K562 (cell line): ENCODE measurements at regions not wholly inside any gene's neighbourhood (a gene's known extent, or its start where the extent isn't known, plus 50 kb on each side); places are given as distances from the start of the nearest gene placed in this dataset.

Source experiments
- ATAC-seq: fragments of 200-7000 bp; cut with Tn5 transposase; 3 replicates; pipeline ENCODE4 v1.9.1; 2020; ENCODE audit warnings: moderate library complexity
- BruUV-seq: library from RNA; stranded (reverse); fragments of 400-500 nt; replicated peaks from 2 replicates; lab custom pipeline; 2021; lab: Mats Ljungman, UMichigan
- CTCF ChIA-PET: fragments of 300-600 bp; formaldehyde crosslinking; extraction: SDS; loops from one replicate; lab custom pipeline; 2021; ENCODE audit warnings: low intra/inter-chr PET ratio; lab: Yijun Ruan, JAX
- POLR2A ChIA-PET: fragments of 300-600, 350-650 bp; sonication (Branson Sonifier 250); formaldehyde crosslinking; extraction: SDS; loops from one replicate; lab custom pipeline; 2021; ENCODE audit warnings: antibody characterized with exemption, inconsistent platforms; lab: Yijun Ruan, JAX
- DNase-seq, 4 experiments: peaks; one replicate each; pipeline versions ENCODE4 v3.0.0 to v3.0.0-alpha.2; 2011 to 2018; ENCODE audit warnings: low spot score in 3 of 4, mixed read lengths in 3 of 4; ENCODE audit errors: extremely low read depth in 1 of 4
- FAIRE-seq: peaks from 2 replicates; lab custom pipeline; 2011; peaks lifted over from hg19 to GRCh38; lab: Jason Lieb, UNC
- H2AFZ ChIP-seq: 2 replicates; pipeline ENCODE4 v1.6.0; 2011; ENCODE audit warnings: low read depth, low read length, control low read depth, inconsistent platforms
- H3K27ac ChIP-seq: fragments of 200-600 bp; 3 replicates; pipeline ENCODE4 v1.8.0; 2011; ENCODE audit warnings: low read depth, mild to moderate bottlenecking, control low read depth, inconsistent platforms, low read length, moderate library complexity, mixed read lengths; ENCODE audit errors: extremely low read depth
- H3K27me3 ChIP-seq, 2 experiments: fragments of 300-600 bp in 1 of 2; 2 replicates in 1 of 2; 3 replicates in 1 of 2; pipeline versions ENCODE4 v1.6.0 to v1.8.0; 2011; ENCODE audit warnings: inconsistent platforms in 2 of 2, low read length in 2 of 2, mild to moderate bottlenecking in 1 of 2, mixed read lengths in 1 of 2, moderate library complexity in 1 of 2; ENCODE audit not compliant: control insufficient read depth in 2 of 2, insufficient read depth in 2 of 2
- H3K36me3 ChIP-seq: fragments of 300-600 bp; 3 replicates; pipeline ENCODE4 v1.8.0; 2011; ENCODE audit warnings: mild to moderate bottlenecking, low read length, inconsistent platforms; ENCODE audit not compliant: control insufficient read depth, insufficient read depth
- H3K4me1 ChIP-seq, 2 experiments: fragments of 200-600 bp in 1 of 2; replicated peaks in 1 of 2; 2 replicates in 1 of 2; 3 replicates in 1 of 2; pipeline versions ENCODE4 v1.5.1 to v1.8.0; 2011; ENCODE audit warnings: inconsistent platforms in 2 of 2, low read length in 2 of 2, mild to moderate bottlenecking in 1 of 2, mixed read lengths in 1 of 2, moderate library complexity in 1 of 2; ENCODE audit not compliant: control insufficient read depth in 2 of 2, insufficient read depth in 2 of 2
- H3K4me2 ChIP-seq: 2 replicates; pipeline ENCODE4 v1.6.1; 2011; ENCODE audit warnings: low read length, control low read depth, inconsistent platforms, mixed read lengths; ENCODE audit not compliant: insufficient read depth
- H3K4me3 ChIP-seq: fragments of 200-600 bp; sonication (generic), shearing (Covaris generic); 2 replicates; pipeline ENCODE4 v1.5.1; 2016; ENCODE audit warnings: control low read depth, inconsistent platforms
- H3K79me2 ChIP-seq: fragments of 200-600 bp; 3 replicates; pipeline ENCODE4 v1.8.0; 2011; ENCODE audit warnings: low read length, inconsistent platforms; ENCODE audit not compliant: control insufficient read depth, insufficient read depth
- H3K9ac ChIP-seq, 2 experiments: 2 replicates each; pipeline versions ENCODE4 v1.6.0 to v1.6.1; 2011; ENCODE audit warnings: low read depth in 2 of 2, low read length in 2 of 2, control low read depth in 1 of 2, inconsistent platforms in 1 of 2, mild to moderate bottlenecking in 1 of 2, mixed read lengths in 1 of 2; ENCODE audit not compliant: insufficient read depth in 1 of 2
- H3K9me1 ChIP-seq: one replicate; pipeline ENCODE4 v1.6.0; 2011; ENCODE audit warnings: inconsistent platforms, mild to moderate bottlenecking, low read length, moderate library complexity; ENCODE audit not compliant: control insufficient read depth, insufficient read depth
- H3K9me3 ChIP-seq: replicated peaks from 2 replicates; pipeline ENCODE4 v1.5.1; 2011; ENCODE audit warnings: low read depth, low read length, inconsistent platforms; ENCODE audit not compliant: control insufficient read depth, insufficient read depth
- H4K20me1 ChIP-seq: replicated peaks from 2 replicates; pipeline ENCODE4 v1.6.1; 2011; ENCODE audit warnings: low read length, inconsistent platforms, mixed read lengths; ENCODE audit not compliant: control insufficient read depth, insufficient read depth
- ARID4B ChIP-seq: sonication (generic); formaldehyde crosslinking; IDR thresholded peaks from 2 replicates; pipeline ENCODE4 v1.8.0; 2022; ENCODE audit warnings: mild to moderate bottlenecking, missing genetic modification reagents
- MTA3 ChIP-seq: fragments of 450-650 bp; formaldehyde crosslinking; IDR thresholded peaks from 2 replicates; pipeline ENCODE4 v1.6.1; 2017; ENCODE audit warnings: mild to moderate bottlenecking, borderline replicate concordance
- PCBP1 ChIP-seq: fragments of 200-400 bp; formaldehyde crosslinking; IDR thresholded peaks from 2 replicates; pipeline ENCODE4 v1.6.1; 2018; ENCODE audit warnings: mild to moderate bottlenecking, low read depth, low read length; ENCODE audit not compliant: poor library complexity, severe bottlenecking
- RBM25 ChIP-seq: fragments of 200-400 bp; formaldehyde crosslinking; IDR thresholded peaks from 2 replicates; pipeline ENCODE4 v1.6.1; 2018; ENCODE audit warnings: low read length, low read depth, moderate library complexity; ENCODE audit not compliant: severe bottlenecking
- TCF7 ChIP-seq: sonication (generic); IDR thresholded peaks from 2 replicates; pipeline ENCODE4 v1.6.1; 2016; ENCODE audit warnings: antibody characterized with exemption, borderline replicate concordance
- ZNF143 ChIP-seq: sonication (generic); formaldehyde crosslinking; IDR thresholded peaks from 2 replicates; pipeline ENCODE4 v1.9.0; 2022; ENCODE audit warnings: mild to moderate bottlenecking, missing genetic modification reagents
- ZNF408 ChIP-seq: fragments of 250-450 bp; sonication (Bioruptor Pico); IDR thresholded peaks from 2 replicates; pipeline ENCODE4 v1.4.0; 2020; ENCODE audit warnings: low read depth, mild to moderate bottlenecking, moderate library complexity
- WGBS: fragments of 100-300 bp; shearing (Covaris generic); methylation state at CpG from one replicate; pipeline ENCODE4 v1.1.6; 2016; ENCODE audit warnings: low coverage, mixed read lengths; ENCODE audit not compliant: insufficient coverage; ENCODE audit errors: missing lambda C conversion rate; 5-methylcytosine and 5-hydroxymethylcytosine counted together
- in situ Hi-C: fragments of 300-500 bp; cut with MboI; formaldehyde crosslinking; loops from 4 replicates; pipeline ENCODE4 v1.15.0; 2018; ENCODE audit warnings: inconsistent platforms, mixed read lengths
- intact Hi-C: fragments of 100-400 bp; cut with micrococcal nuclease; formaldehyde crosslinking; loops from 2 replicates; pipeline ENCODE4 v1.14.2; 2022
- TF ChIP-seq, protein P1 (sequence below): sonication (generic); formaldehyde crosslinking; IDR thresholded peaks from 2 replicates; pipeline ENCODE4 v1.8.0; 2023; ENCODE audit warnings: mild to moderate bottlenecking, missing genetic modification reagents
- TF ChIP-seq, protein P2 (sequence below): fragments of 450-650 bp; formaldehyde crosslinking; IDR thresholded peaks from 2 replicates; pipeline ENCODE4 v1.4.0; 2020; ENCODE audit warnings: mild to moderate bottlenecking, mixed read lengths
- TF ChIP-seq, protein P3 (sequence below): sonication (generic); formaldehyde crosslinking; IDR thresholded peaks from 2 replicates; pipeline ENCODE4 v1.8.0; 2022; ENCODE audit warnings: missing genetic modification reagents, mild to moderate bottlenecking, moderate library complexity, borderline replicate concordance

- no peak for FAIRE-seq
- no TSS peak for BruUV-seq
- no peaks in the 10 kb centered on the region for H3K9me3 ChIP-seq
- no peak overlapping the region for H2AFZ ChIP-seq
- no peak for DNase-seq
- no peak overlapping the region for H3K9ac ChIP-seq
- H3K4me1 ChIP-seq: peaks cover 0 to 23% of the 10 kb centered on the region in 2 experiments; a peak in 2 of 5 replicates
- POLR2A ChIA-PET: interaction anchor here (0.6 kb wide), 1 partner anchor 1111 kb away, joined by 3 read pairs; no protein-coding TSS in a partner anchor
- CTCF ChIA-PET: no interaction called here
- H3K4me3 ChIP-seq: no peak overlapping the region
- TF ChIP-seq PCBP1: no peak
- TF ChIP-seq, protein P1, sequence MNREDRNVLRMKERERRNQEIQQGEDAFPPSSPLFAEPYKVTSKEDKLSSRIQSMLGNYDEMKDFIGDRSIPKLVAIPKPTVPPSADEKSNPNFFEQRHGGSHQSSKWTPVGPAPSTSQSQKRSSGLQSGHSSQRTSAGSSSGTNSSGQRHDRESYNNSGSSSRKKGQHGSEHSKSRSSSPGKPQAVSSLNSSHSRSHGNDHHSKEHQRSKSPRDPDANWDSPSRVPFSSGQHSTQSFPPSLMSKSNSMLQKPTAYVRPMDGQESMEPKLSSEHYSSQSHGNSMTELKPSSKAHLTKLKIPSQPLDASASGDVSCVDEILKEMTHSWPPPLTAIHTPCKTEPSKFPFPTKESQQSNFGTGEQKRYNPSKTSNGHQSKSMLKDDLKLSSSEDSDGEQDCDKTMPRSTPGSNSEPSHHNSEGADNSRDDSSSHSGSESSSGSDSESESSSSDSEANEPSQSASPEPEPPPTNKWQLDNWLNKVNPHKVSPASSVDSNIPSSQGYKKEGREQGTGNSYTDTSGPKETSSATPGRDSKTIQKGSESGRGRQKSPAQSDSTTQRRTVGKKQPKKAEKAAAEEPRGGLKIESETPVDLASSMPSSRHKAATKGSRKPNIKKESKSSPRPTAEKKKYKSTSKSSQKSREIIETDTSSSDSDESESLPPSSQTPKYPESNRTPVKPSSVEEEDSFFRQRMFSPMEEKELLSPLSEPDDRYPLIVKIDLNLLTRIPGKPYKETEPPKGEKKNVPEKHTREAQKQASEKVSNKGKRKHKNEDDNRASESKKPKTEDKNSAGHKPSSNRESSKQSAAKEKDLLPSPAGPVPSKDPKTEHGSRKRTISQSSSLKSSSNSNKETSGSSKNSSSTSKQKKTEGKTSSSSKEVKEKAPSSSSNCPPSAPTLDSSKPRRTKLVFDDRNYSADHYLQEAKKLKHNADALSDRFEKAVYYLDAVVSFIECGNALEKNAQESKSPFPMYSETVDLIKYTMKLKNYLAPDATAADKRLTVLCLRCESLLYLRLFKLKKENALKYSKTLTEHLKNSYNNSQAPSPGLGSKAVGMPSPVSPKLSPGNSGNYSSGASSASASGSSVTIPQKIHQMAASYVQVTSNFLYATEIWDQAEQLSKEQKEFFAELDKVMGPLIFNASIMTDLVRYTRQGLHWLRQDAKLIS (CRISPR knock-in tag): no peak
- TF ChIP-seq RBM25: no peak
- no peak for TF ChIP-seq ZNF143 (CRISPR knock-in tag)
- TF ChIP-seq, protein P2, sequence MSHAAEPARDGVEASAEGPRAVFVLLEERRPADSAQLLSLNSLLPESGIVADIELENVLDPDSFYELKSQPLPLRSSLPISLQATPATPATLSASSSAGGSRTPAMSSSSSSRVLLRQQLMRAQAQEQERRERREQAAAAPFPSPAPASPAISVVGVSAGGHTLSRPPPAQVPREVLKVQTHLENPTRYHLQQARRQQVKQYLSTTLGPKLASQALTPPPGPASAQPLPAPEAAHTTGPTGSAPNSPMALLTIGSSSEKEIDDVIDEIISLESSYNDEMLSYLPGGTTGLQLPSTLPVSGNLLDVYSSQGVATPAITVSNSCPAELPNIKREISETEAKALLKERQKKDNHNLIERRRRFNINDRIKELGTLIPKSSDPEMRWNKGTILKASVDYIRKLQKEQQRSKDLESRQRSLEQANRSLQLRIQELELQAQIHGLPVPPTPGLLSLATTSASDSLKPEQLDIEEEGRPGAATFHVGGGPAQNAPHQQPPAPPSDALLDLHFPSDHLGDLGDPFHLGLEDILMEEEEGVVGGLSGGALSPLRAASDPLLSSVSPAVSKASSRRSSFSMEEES (CRISPR knock-in tag): no peak
- no peak for TF ChIP-seq ARID4B (CRISPR knock-in tag)
- TF ChIP-seq TCF7: no peak
- TF ChIP-seq ZNF408 (CRISPR knock-in tag): no peak
- TF ChIP-seq, protein P3, sequence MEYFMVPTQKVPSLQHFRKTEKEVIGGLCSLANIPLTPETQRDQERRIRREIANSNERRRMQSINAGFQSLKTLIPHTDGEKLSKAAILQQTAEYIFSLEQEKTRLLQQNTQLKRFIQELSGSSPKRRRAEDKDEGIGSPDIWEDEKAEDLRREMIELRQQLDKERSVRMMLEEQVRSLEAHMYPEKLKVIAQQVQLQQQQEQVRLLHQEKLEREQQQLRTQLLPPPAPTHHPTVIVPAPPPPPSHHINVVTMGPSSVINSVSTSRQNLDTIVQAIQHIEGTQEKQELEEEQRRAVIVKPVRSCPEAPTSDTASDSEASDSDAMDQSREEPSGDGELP: no peak
- no peak for TF ChIP-seq MTA3
- H3K79me2 ChIP-seq: no peaks in the 10 kb centered on the region
- H3K36me3 ChIP-seq: no peaks in the 10 kb centered on the region
- no peak overlapping the region for H3K27ac ChIP-seq
- in situ Hi-C loops: no loop called here
- no peaks in the 10 kb centered on the region for H3K9me1 ChIP-seq
- peaks cover 5 to 44% of the 10 kb centered on the region in 2 experiments; a peak in 3 of 5 replicates for H3K27me3 ChIP-seq
- H4K20me1 ChIP-seq: no peaks in the 10 kb centered on the region
- 0% methylated on average over 19 of the region's 19 CpGs for WGBS
- intact Hi-C loops: no loop called here
- ATAC-seq: no peak
- no peak overlapping the region for H3K4me2 ChIP-seq
Observed at GRCh38 chr12:38162013-38162412, 154.6 kb upstream of the ALG10B start.
